VCaP (cell line): ENCODE measurements at regions not wholly inside any gene's neighbourhood (a gene's known extent, or its start where the extent isn't known, plus 50 kb on each side); places are given as distances from the start of the nearest gene placed in this dataset.

Experiments used
- H3K27ac ChIP-seq: fragments of 450-650 bp; 2 replicates; pipeline ENCODE4 v1.5.1; 2017
- TF ChIP-seq, protein P1 (sequence below): fragments of 450-650 bp; conservative IDR thresholded peaks from 2 replicates; pipeline ENCODE4 v1.5.1; 2017; ENCODE audit warnings: mild to moderate bottlenecking, moderate library complexity

- TF ChIP-seq, protein P1, sequence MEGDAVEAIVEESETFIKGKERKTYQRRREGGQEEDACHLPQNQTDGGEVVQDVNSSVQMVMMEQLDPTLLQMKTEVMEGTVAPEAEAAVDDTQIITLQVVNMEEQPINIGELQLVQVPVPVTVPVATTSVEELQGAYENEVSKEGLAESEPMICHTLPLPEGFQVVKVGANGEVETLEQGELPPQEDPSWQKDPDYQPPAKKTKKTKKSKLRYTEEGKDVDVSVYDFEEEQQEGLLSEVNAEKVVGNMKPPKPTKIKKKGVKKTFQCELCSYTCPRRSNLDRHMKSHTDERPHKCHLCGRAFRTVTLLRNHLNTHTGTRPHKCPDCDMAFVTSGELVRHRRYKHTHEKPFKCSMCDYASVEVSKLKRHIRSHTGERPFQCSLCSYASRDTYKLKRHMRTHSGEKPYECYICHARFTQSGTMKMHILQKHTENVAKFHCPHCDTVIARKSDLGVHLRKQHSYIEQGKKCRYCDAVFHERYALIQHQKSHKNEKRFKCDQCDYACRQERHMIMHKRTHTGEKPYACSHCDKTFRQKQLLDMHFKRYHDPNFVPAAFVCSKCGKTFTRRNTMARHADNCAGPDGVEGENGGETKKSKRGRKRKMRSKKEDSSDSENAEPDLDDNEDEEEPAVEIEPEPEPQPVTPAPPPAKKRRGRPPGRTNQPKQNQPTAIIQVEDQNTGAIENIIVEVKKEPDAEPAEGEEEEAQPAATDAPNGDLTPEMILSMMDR, result no peak
- no peak overlapping the region for H3K27ac ChIP-seq
These were observed 59.4 kb upstream of the ZPBP start for GRCh38 chr7:50152486-50152885.

- TF ChIP-seq, protein P1, result no peak
- H3K27ac ChIP-seq, result no peak overlapping the region
These were observed 58.6 kb upstream of the ZPBP start for GRCh38 chr7:50151661-50152060.

DNA sequence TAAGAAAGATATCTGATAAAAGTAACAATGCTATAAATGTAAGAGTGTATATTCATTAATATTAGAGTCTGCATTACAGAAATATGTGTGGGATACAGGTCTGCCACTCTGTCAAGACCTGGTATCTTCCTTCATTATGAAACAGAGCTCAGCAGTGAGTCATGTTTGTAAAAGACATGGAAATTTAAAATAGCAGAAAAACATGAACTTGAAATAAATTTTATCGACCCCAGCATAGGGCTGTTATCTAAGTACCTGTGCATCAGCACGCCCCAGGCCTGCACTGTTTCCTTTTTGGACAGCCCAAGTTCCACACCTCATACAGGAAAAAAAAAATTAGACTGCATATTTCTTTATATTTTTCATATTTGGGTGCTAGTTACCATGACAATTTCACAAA is 58.0 kb upstream of the ZPBP start:
- no peak overlapping the region for H3K27ac ChIP-seq
- TF ChIP-seq, protein P1, result no peak

DNA sequence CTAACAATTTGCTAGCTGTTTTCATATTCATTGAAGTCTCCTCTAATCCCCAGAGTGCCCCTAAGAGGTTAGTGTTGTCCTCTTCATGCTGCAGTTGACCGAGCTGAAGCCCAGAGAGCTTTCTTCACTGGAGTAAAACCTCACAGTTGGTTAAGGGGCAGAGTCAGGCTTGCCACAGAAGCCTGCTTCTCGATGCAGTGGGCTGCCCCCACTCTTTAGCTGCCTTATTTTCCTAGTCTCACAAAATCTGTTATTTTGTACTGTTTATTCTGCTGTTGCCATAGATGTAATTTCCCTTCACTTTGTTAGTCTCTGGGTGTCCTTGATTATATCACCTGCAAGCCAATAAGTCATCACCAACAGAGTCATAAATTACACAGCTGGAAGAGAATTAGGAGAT is 56.3 kb upstream of the ZPBP start:
- TF ChIP-seq, protein P1, result no peak
- no peak overlapping the region for H3K27ac ChIP-seq

- TF ChIP-seq, protein P1, result no peak
- no peak overlapping the region for H3K27ac ChIP-seq
These were observed 55.1 kb upstream of the ZPBP start for GRCh38 chr7:50147951-50148808.

GRCh38 chr7:50146692-50147091 is 53.6 kb upstream of the ZPBP start:
- H3K27ac ChIP-seq, result no peak overlapping the region
- TF ChIP-seq, protein P1, result no peak

GRCh38 chr7:50145801-50146338 is 52.8 kb upstream of the ZPBP start:
- no peak overlapping the region for H3K27ac ChIP-seq
- TF ChIP-seq, protein P1, result no peak
